ENCODE measurements at regions not wholly inside any gene's neighbourhood (a gene's known extent, or its start where the extent isn't known, plus 50 kb on each side); places are given as distances from the start of the nearest gene placed in this dataset.

GRCh38 chr2:236445678-236446077, 123.9 kb upstream of the ACKR3 start:
- no peak for DNase-seq (ENCODE audit: low spot score)
- WGBS (ENCODE audit: low lambda C conversion rate, missing lambda C conversion rate): 81% methylated on average over 2 of the region's 2 CpGs
- Histone ChIP-seq H3K9me2 (replicated peaks; ENCODE audit: insufficient read depth) (no peaks in the 10 kb centered on the region), H3K27ac (no peak overlapping the region), H2AFZ (no peak overlapping the region), H3K9me3 (ENCODE audit: low read depth) (no peaks in the 10 kb centered on the region), H3K27me3 (no peaks in the 10 kb centered on the region), H3K4me1 (ENCODE audit: insufficient read depth) (no peaks in the 10 kb centered on the region), H3K4me2 (no peak overlapping the region), H3K36me3 (replicated peaks; ENCODE audit: insufficient read depth, low read depth) (no peaks in the 10 kb centered on the region), H4K20me1 (ENCODE audit: insufficient read depth, poor library complexity, severe bottlenecking) (no peaks in the 10 kb centered on the region), H3K79me2 (no peaks in the 10 kb centered on the region), H3K4me3 (no peak overlapping the region)
- TF ChIP-seq EZH2 (IDR thresholded peaks at IDR 0.05; ENCODE audit: borderline replicate concordance) (no peak), CTCF (IDR thresholded peaks at IDR 0.05; ENCODE audit: poor library complexity) (no peak), EZH2phosphoT487 (IDR thresholded peaks at IDR 0.05; ENCODE audit: low read depth, severe bottlenecking, unreplicated experiment) (no peak)

DNA sequence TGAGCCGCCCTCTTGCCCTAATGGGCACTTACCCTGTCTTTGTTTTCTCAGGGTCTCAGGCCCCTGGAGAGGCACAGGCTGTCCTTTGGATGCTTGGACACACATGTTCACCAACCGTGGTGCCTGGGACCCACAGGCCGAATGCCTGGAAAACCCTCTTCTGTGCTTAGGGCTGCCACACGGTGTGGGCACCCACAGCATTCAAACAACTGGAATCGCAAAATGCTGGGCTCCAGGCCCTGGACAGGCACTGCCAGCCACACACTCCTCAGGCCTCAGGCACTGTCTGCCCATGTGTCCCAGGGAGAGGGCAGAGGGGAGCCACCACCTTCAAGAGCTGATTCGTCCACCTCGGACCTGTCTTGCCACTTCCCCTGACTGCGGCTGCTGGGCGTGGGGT, 123.1 kb upstream of the ACKR3 start:
- Histone ChIP-seq H3K79me2 (no peaks in the 10 kb centered on the region), H3K4me2 (no peak overlapping the region), H3K36me3 (replicated peaks; ENCODE audit: insufficient read depth, low read depth) (no peaks in the 10 kb centered on the region), H3K4me1 (ENCODE audit: insufficient read depth) (no peaks in the 10 kb centered on the region), H3K27ac (no peak overlapping the region), H3K4me3 (no peak overlapping the region), H3K9me3 (ENCODE audit: low read depth) (no peaks in the 10 kb centered on the region), H3K9me2 (replicated peaks; ENCODE audit: insufficient read depth) (no peaks in the 10 kb centered on the region), H4K20me1 (ENCODE audit: insufficient read depth, poor library complexity, severe bottlenecking) (no peaks in the 10 kb centered on the region), H2AFZ (no peak overlapping the region), H3K27me3 (no peaks in the 10 kb centered on the region)
- no peak for DNase-seq (ENCODE audit: low spot score)
- 97% methylated on average over 9 of the region's 9 CpGs for WGBS (ENCODE audit: low lambda C conversion rate, missing lambda C conversion rate)
- TF ChIP-seq EZH2phosphoT487 (IDR thresholded peaks at IDR 0.05; ENCODE audit: low read depth, severe bottlenecking, unreplicated experiment) (no peak), EZH2 (IDR thresholded peaks at IDR 0.05; ENCODE audit: borderline replicate concordance) (no peak), CTCF (IDR thresholded peaks at IDR 0.05; ENCODE audit: poor library complexity) (no peak)

- no peaks in the 10 kb centered on the region for H3K36me3 ChIP-seq (replicated peaks; ENCODE audit: insufficient read depth, low read depth)
- H3K79me2 ChIP-seq: no peaks in the 10 kb centered on the region
- TF ChIP-seq EZH2 (IDR thresholded peaks at IDR 0.05; ENCODE audit: borderline replicate concordance) (no peak), EZH2phosphoT487 (IDR thresholded peaks at IDR 0.05; ENCODE audit: low read depth, severe bottlenecking, unreplicated experiment) (no peak), CTCF (IDR thresholded peaks at IDR 0.05; ENCODE audit: poor library complexity) (no peak)
- no peaks in the 10 kb centered on the region for H3K9me2 ChIP-seq (replicated peaks; ENCODE audit: insufficient read depth)
- no peak for DNase-seq (ENCODE audit: low spot score)
- no peak overlapping the region for H2AFZ ChIP-seq
- 74% methylated on average over 15 of the region's 15 CpGs for WGBS (ENCODE audit: low lambda C conversion rate, missing lambda C conversion rate)
- H3K4me2 ChIP-seq: no peak overlapping the region
- no peaks in the 10 kb centered on the region for H3K4me1 ChIP-seq (ENCODE audit: insufficient read depth)
- no peak overlapping the region for H3K27ac ChIP-seq
- H3K27me3 ChIP-seq: no peaks in the 10 kb centered on the region
- H3K9me3 ChIP-seq (ENCODE audit: low read depth): no peaks in the 10 kb centered on the region
- no peaks in the 10 kb centered on the region for H4K20me1 ChIP-seq (ENCODE audit: insufficient read depth, poor library complexity, severe bottlenecking)
- H3K4me3 ChIP-seq: no peak overlapping the region
Measured at GRCh38 chr2:236449167-236449761, 120.4 kb upstream of the ACKR3 start.

Measured in hepatocyte (in vitro differentiated cells).